HG02884 (cell line): ENCODE measurements at regions not wholly inside any gene's neighbourhood (a gene's known extent, or its start where the extent isn't known, plus 50 kb on each side); places are given as distances from the start of the nearest gene placed in this dataset.
"Not testable (repeated sequence)": the region's sequence is repeated elsewhere in the genome, so short reads cannot be mapped to it uniquely, and the experiment has no call there.

Source experiments
- ATAC-seq: cut with Tn5 transposase; IDR thresholded peaks from one replicate; pipeline ENCODE4 v1.9.1; 2021; ENCODE audit warnings: mild to moderate bottlenecking, moderate library complexity; ENCODE audit not compliant: unreplicated experiment

GRCh38 chr14:21802441-21802840, 128.8 kb upstream of the OR4E1 start:
- ATAC-seq: no peak

DNA sequence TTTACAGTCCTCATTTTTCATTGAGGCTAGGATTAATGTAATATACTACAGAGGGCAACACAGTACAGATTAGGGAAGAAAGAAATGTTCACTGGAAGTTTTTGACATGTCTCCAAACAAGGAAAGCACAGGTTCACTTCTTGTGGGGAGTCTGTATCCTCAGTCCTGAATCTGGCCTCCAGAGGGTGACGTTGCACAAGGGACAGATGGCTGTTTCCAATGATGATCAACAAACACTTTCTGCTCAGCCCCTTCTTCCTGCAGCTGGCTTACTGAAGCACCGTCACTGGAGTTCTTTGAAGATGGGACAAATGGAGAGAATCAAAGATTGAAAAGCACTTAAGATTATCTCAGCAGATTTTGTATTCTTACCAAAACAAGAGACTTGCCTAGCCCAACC, 123.3 kb upstream of the OR4E1 start:
- ATAC-seq: no peak

- ATAC-seq: no peak
Measured at GRCh38 chr14:21795456-21795855, 121.8 kb upstream of the OR4E1 start.

DNA sequence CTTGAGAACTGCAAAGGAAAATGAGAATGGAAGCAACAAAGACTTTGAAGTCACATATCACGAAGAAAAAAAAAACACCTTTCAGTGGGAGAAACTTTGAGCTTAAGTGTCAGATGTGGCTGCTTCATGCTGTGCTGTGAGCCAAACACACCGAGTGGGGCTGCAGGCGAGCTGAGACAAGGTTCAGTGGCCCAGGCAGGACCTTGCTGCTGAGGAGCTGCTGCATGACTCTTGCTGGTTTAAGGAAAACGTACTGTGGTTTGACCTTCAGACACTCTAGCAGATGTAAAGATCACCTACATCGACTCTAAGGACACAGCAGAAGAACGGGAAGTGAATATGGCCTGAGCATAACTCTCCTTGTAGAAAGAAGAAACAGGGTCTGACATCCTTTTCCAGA, 118.1 kb upstream of the OR4E1 start:
- ATAC-seq: no peak

GRCh38 chr14:21788687-21789086, 115.1 kb upstream of the OR4E1 start:
- not testable (repeated sequence) for ATAC-seq

DNA sequence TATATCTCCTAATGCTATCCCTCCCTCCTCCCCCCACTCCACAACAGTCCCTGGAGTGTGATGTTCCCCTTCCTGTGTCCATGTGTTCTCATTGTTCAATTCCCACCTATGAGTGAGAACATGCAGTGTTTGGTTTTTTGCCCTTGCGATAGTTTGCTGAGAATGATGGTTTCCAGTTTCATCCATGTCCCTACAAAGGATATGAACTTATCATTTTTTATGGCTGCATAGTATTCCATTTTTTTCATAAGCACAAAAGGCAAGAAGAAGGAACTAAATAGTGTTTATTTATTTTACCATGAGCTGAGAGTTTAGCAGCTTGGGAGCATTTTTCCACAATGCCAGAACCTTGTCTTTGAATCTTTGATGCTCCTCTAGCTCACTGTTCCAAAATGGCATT, 113.6 kb upstream of the OR4E1 start:
- ATAC-seq: not testable (repeated sequence)

DNA sequence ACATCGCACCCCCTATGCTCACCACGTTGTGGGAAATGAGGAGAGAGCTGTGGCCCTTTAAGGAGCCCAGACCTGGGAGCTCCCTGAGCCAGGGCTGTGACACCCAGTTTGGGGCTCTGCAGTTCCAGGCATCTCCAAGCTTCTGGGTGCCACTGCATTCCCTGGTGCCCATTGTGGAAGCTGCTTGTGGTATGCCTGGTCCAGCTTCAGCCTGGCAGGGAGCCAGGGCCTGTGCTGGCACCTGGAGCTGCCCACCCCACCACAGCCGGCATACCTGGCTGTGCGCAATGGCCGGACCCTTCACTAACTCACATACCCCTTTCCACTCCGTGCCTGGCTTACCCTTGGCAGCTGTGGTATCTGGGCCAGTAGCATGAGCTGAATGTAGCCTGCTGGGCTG, 107.9 kb upstream of the OR4E1 start:
- ATAC-seq: no peak

GRCh38 chr14:21780429-21781084, 106.9 kb upstream of the OR4E1 start:
- no peak for ATAC-seq

DNA sequence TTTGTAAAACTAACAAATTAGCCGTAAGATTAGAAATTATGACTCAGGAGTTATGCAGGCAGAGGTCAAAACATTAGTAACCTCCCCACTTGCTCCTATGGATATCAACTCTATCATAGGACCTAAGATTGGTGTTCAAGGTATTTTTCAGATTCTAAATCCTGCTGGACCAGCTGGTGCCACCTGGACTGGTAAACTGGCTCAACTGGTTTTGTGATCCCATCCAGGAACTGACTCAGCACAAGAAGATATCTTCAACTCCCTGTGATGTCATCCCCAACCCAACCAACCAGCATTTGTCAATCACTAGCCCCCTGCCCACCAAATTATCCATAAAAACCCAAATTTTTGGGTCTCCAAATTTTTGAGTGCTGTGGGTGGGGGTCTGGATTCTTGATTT, 98.1 kb upstream of the OR4E1 start:
- ATAC-seq: no peak

- no peak for ATAC-seq
Measured at GRCh38 chr14:21768875-21769257, 95.2 kb upstream of the OR4E1 start.

GRCh38 chr14:21768116-21768874, 94.7 kb upstream of the OR4E1 start:
- ATAC-seq: no peak

DNA sequence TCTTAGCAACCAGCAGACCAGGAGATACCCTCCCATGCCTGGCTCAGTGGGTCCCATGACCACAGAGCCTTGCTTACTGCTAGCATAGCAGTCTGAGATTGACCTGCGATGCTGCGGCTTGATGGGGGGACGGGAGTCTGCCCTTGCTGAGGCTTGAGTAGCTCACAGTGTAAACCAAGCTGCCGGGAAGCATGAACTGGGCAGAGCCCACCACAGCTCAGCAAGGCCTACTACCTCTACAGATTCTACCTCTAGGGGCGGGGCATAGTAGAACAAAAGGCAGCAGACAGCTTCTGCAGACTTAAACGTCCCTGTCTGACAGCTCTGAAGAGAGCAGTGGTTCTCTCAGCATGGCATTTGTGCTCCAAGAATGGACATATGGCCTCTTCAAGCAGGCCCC, 86.7 kb upstream of the OR4E1 start:
- ATAC-seq: not testable (repeated sequence)

DNA sequence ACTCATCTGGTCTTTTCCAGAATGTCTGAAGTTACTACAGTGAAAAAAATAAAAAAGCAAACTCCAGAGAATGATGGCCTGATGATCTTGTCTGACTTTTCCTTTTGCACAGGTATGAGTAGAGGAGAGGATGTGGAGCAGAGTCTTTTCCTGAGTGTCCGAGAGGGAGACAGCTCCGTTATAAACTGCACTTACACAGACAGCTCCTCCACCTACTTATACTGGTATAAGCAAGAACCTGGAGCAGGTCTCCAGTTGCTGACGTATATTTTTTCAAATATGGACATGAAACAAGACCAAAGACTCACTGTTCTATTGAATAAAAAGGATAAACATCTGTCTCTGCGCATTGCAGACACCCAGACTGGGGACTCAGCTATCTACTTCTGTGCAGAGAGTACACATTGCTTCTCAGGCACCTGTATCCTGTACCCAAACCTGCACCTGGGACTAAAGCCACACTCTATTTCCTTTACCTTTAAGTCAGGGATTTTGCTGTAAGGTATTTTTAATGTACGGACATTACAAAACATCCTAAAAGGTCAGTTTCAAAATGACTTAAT, 75.8 kb upstream of the OR4E1 start:
- no peak for ATAC-seq

DNA sequence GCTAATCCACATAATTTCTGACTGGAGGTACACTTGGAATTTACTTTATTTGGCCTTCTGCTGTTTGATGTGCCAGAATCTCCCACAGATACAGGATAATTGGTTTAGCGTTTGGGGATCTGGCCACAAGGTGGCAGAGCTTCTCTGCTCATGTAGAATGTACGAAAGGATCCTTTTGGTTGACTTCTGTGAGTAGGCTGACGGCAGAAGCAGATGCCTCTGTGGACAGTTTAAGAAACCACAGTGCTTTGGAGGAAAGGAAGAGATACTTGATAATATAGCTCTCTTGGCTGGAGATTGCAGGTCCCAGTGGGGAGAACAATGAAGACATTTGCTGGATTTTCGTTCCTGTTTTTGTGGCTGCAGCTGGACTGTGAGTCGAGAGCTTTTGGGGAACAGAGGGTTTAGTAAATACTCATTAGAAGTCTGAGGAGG, 75.3 kb upstream of the OR4E1 start:
- ATAC-seq: no peak

- no peak for ATAC-seq
Measured at GRCh38 chr14:21735639-21736307, 62.2 kb upstream of the OR4E1 start.

- ATAC-seq: no peak
Measured at GRCh38 chr14:21735200-21735599, 61.6 kb upstream of the OR4E1 start.

DNA sequence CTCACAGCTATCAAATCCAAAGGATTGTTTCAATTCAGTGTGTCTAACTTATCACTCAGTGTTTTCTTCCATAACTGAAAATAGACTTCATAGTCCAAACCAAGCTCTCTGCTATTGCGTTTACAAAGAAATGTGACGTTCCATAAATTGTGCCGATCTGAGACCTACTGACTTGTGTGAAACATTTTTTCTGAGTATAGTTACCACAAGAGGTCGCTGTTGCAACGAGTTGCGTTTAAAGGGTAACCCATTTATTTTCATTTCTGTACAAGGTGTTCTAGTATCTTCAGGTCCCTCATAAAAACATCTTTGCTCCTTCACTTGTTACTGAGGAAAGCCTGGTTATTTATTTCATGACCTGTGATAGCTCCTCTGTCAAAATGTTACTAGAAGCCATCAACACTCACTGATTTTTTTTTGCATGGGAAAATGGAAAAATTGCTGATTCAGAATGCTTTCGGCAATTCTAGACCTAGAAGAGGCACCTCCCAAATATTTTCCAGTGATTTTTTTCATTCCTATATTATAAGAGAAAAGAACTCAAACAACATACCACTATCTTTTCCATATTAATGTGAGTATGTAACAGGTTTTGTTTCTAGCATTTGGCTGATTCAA, 60.9 kb upstream of the OR4E1 start:
- ATAC-seq: no peak

GRCh38 chr14:21729703-21730233, 56.1 kb upstream of the OR4E1 start:
- ATAC-seq: no peak

DNA sequence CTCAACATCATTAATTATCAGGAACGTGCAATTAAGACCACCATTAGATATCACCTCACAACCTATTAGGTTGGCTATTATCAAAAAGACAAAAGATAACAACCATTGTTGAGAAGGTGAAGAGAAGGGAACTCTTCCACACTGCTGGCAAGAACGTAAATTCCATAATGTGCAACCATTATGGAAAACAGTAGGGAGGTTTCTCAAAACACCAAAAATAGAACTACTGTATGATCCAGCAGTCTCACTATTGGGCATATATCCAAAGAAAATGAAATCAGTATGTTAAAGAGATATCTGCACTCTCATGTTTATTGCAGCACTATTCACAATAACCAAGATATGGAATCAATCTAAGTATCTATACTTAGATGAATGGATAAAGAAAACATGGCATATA, 51.6 kb upstream of the OR4E1 start:
- no peak for ATAC-seq

DNA sequence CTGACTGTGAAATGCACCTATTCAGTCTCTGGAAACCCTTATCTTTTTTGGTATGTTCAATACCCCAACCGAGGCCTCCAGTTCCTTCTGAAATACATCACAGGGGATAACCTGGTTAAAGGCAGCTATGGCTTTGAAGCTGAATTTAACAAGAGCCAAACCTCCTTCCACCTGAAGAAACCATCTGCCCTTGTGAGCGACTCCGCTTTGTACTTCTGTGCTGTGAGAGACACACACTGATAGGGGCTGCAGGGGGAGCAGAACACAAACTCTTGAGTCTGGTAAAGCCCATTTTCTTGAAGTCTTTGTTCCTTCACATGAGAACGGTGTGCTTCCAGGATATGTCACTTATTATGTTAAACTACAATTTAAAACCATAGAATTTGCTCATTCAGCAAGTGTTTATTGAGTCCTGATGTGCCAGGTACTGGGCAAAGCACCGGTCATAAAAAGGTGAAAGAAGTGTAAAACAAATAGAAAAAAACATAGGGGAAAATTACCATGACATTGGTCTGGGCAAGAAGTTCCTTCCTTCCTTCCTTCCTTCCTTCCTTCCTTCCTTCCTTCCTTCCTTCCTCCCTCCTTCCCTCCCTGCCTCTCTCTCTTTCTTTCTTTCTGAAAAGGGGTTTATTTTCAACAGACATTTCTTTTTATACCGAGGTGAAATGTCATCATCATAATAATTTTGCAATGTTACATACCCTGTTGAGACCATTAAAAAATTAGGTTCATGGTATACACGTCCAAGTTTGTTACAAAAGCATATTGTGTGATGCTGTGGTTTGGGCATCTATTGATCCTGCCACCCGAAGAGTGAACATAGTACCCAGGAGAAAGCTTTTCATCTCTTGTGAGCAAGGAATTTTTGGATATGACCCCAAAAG, 50.7 kb upstream of the OR4E1 start:
- ATAC-seq: no peak
